ENCODE measurements at regions not wholly inside any gene's neighbourhood (a gene's known extent, or its start where the extent isn't known, plus 50 kb on each side); places are given as distances from the start of the nearest gene placed in this dataset.

GRCh38 chr3:43953814-43954692 lies 263.3 kb downstream of the ABHD5 start:
- no peak for DNase-seq

GRCh38 chr3:43956945-43957344 lies 266.2 kb downstream of the ABHD5 start:
- DNase-seq = no peak

- DNase-seq = no peak
These were observed 266.8 kb downstream of the ABHD5 start for GRCh38 chr3:43957553-43957952.

- peak in 1 of 2 experiments; percentile 42 for DNase-seq
These were observed 267.4 kb downstream of the ABHD5 start for GRCh38 chr3:43958005-43958770.

GRCh38 chr3:43958973-43959372 lies 268.2 kb downstream of the ABHD5 start:
- no peak for DNase-seq

- peak; percentile 68 to 87 for DNase-seq
These were observed 269.0 kb downstream of the ABHD5 start for GRCh38 chr3:43959498-43960447.

GRCh38 chr3:43960448-43960840 lies 269.7 kb downstream of the ABHD5 start:
- peak; percentile 80 to 93 for DNase-seq

- no peak for DNase-seq
These were observed 271.3 kb downstream of the ABHD5 start for GRCh38 chr3:43962043-43962442.

- no peak for DNase-seq
These were observed 272.5 kb downstream of the ABHD5 start for GRCh38 chr3:43963208-43963607.

- no peak for DNase-seq
These were observed 273.9 kb downstream of the ABHD5 start for GRCh38 chr3:43964640-43965039.

- no peak for DNase-seq
These were observed 274.9 kb downstream of the ABHD5 start for GRCh38 chr3:43965656-43966055.

GRCh38 chr3:43966126-43966525 lies 275.4 kb downstream of the ABHD5 start:
- DNase-seq = no peak

GRCh38 chr3:43966530-43966929 lies 275.2 kb upstream of the TOPAZ1 start:
- no peak for DNase-seq

GRCh38 chr3:43968465-43968864 lies 273.2 kb upstream of the TOPAZ1 start:
- peak in 1 of 2 experiments; percentile 2 for DNase-seq

- no peak for DNase-seq
These were observed 271.7 kb upstream of the TOPAZ1 start for GRCh38 chr3:43969944-43970343.

- no peak for DNase-seq
These were observed 271.3 kb upstream of the TOPAZ1 start for GRCh38 chr3:43970351-43970750.

- no peak for DNase-seq
These were observed 270.8 kb upstream of the TOPAZ1 start for GRCh38 chr3:43970920-43971319.

GRCh38 chr3:43971486-43971885 lies 270.2 kb upstream of the TOPAZ1 start:
- no peak for DNase-seq

GRCh38 chr3:43978708-43979107 lies 263.0 kb upstream of the TOPAZ1 start:
- no peak for DNase-seq

- DNase-seq = no peak
These were observed 262.0 kb upstream of the TOPAZ1 start for GRCh38 chr3:43979645-43980044.

GRCh38 chr3:43994657-43995546 lies 246.8 kb upstream of the TOPAZ1 start:
- peak; percentile 23 to 76 for DNase-seq
